AG04449 (cell line): ENCODE measurements at regions not wholly inside any gene's neighbourhood (a gene's known extent, or its start where the extent isn't known, plus 50 kb on each side); places are given as distances from the start of the nearest gene placed in this dataset.

ENCODE experiments used
- CTCF ChIA-PET: fragments of 350-600 bp; formaldehyde crosslinking; extraction: SDS; loops from one replicate; lab custom pipeline; 2021; ENCODE audit warnings: antibody characterized with exemption; lab: Yijun Ruan, JAX
- POLR2A ChIA-PET: fragments of 400-600, 350-600 bp; formaldehyde crosslinking; extraction: SDS; loops from one replicate; lab custom pipeline; 2020; ENCODE audit warnings: antibody characterized with exemption, inconsistent platforms; lab: Yijun Ruan, JAX
- DNase-seq: peaks from one replicate; pipeline ENCODE4 v3.0.0-alpha.2; 2010; ENCODE audit warnings: low read depth, low spot score
- H3K4me3 ChIP-seq: 2 replicates; pipeline ENCODE4 v1.5.1; 2011; ENCODE audit warnings: low read depth, mild to moderate bottlenecking, control low read depth, low read length
- CTCF ChIP-seq: IDR thresholded peaks from one replicate; pipeline ENCODE4 v1.5.1; 2011; ENCODE audit warnings: mild to moderate bottlenecking, moderate library complexity, low read length, control low read depth, inconsistent platforms; ENCODE audit not compliant: insufficient read depth; ENCODE audit errors: missing control alignments

- no peak for TF ChIP-seq CTCF
- ChIA-PET CTCF (no interaction called here), POLR2A (no interaction called here)
- DNase-seq: no peak
- H3K4me3 ChIP-seq: no peak overlapping the region
Measured at GRCh38 chr2:199662255-199662654, 188.7 kb downstream of the FTCDNL1 start.

GRCh38 chr2:199660167-199660566 lies 190.8 kb downstream of the FTCDNL1 start:
- ChIA-PET POLR2A (no interaction called here), CTCF (no interaction called here)
- no peak for TF ChIP-seq CTCF
- no peak for DNase-seq
- no peak overlapping the region for H3K4me3 ChIP-seq

GRCh38 chr2:199659207-199659606 lies 191.8 kb downstream of the FTCDNL1 start:
- POLR2A ChIA-PET: no interaction called here
- no peak for DNase-seq
- peak overlapping the region; percentile 51 for H3K4me3 ChIP-seq
- CTCF ChIA-PET: no interaction called here
- TF ChIP-seq CTCF: no peak

- no peak overlapping the region for H3K4me3 ChIP-seq
- ChIA-PET CTCF (no interaction called here), POLR2A (no interaction called here)
- no peak for DNase-seq
- TF ChIP-seq CTCF: no peak
Measured at GRCh38 chr2:199646439-199646838, 188.7 kb upstream of the SATB2 start.

- H3K4me3 ChIP-seq: no peak overlapping the region
- TF ChIP-seq CTCF: no peak
- POLR2A ChIA-PET: no interaction called here
- CTCF ChIA-PET: no interaction called here
- DNase-seq: no peak
Measured at GRCh38 chr2:199631129-199631528, 173.4 kb upstream of the SATB2 start.

- ChIA-PET CTCF (no interaction called here), POLR2A (no interaction called here)
- TF ChIP-seq CTCF: no peak
- DNase-seq: no peak
- H3K4me3 ChIP-seq: no peak overlapping the region
Measured at GRCh38 chr2:199629301-199629700, 171.6 kb upstream of the SATB2 start.

GRCh38 chr2:199627417-199627816 lies 169.7 kb upstream of the SATB2 start:
- ChIA-PET CTCF (no interaction called here), POLR2A (no interaction called here)
- no peak for DNase-seq
- no peak for TF ChIP-seq CTCF
- H3K4me3 ChIP-seq: no peak overlapping the region
